ENCODE measurements at regions not wholly inside any gene's neighbourhood (a gene's known extent, or its start where the extent isn't known, plus 50 kb on each side); places are given as distances from the start of the nearest gene placed in this dataset.
A peak's percentile ranks its signal among the peaks of the same experiment; 100 is the strongest.
"Not testable (repeated sequence)": the region's sequence is repeated elsewhere in the genome, so short reads cannot be mapped to it uniquely, and the experiment has no call there.

DNA sequence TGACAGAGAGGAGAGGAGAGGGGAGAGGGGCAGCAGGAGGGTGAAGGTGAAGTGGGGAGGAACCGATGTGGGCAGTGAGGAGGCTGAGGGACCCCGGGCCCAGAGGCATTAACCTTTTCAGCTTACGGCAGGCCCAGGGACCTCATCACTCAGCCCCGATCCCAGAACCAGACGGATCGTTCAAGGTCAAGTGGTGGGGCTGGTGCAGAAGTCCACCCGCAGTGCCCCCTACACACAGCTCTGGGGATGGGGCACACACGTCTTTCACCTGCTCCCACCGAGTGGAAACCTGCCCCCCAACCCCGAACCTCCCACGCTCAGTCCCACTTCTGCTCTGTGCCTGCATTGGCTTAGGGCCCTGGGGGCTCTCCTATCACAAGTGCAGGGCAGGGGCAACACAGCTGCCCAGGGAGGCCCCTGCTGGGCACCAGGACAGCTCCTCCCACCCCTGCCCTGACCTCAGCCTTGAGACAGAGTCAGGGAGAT lies 81.9 kb upstream of the GOLGA6L4 start:
- not testable (repeated sequence) for DNase-seq

- not testable (repeated sequence) for DNase-seq
Measured at GRCh38 chr15:84154314-84154713, 81.3 kb upstream of the GOLGA6L4 start.

DNA sequence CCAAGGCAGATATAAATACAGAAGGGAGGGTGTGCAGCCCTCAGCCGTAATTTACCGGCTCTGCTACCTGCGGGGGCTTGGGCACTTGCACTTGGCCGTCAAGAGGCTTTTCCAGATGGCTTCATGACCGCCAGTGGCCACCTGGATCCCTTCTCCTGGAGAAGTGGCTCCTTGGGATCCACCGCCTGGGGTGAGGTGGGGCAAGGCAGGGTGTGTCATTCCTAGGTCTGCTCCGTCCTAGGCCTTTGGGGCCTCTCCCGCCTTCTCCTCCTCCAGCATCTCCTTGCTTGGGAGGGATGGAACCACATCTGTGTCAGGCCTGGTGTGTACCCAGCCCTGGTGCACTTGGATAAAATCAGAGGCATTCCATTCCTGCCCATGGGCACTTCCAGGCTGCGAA lies 80.8 kb upstream of the GOLGA6L4 start:
- not testable (repeated sequence) for DNase-seq

GRCh38 chr15:84155792-84156587 lies 79.6 kb upstream of the GOLGA6L4 start:
- not testable (repeated sequence) for DNase-seq

GRCh38 chr15:84156588-84156840 lies 79.1 kb upstream of the GOLGA6L4 start:
- not testable (repeated sequence) for DNase-seq

DNA sequence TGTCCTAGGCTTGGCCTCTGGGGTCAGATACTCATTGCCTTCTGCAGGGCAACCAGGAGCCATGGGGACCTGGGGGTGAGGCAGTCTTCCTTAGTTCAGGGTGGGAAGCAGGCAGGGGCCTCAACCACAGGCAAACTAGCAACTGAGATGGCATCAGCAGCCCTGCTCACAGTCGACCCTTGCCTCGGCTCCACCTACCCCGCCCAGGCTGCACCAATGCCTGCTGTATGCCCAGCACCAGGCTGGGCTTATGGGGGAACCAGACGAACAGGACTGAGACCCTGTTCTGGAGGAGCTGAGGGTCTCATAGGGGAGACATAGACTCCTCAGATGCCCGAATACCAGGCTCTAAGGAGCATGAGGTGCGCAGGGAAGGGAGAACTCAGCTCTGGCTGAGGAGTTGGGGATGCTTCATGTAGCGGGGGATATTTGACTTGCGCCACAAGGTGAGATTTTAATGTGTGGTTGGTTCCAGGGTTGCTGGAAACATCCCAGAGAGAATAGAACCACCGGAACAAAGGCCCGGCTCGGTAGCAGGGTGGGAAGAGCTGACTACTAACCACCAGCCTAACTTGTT lies 78.4 kb upstream of the GOLGA6L4 start:
- not testable (repeated sequence) for DNase-seq

- DNase-seq = not testable (repeated sequence)
Measured at GRCh38 chr15:84157857-84158256, 77.7 kb upstream of the GOLGA6L4 start.

DNA sequence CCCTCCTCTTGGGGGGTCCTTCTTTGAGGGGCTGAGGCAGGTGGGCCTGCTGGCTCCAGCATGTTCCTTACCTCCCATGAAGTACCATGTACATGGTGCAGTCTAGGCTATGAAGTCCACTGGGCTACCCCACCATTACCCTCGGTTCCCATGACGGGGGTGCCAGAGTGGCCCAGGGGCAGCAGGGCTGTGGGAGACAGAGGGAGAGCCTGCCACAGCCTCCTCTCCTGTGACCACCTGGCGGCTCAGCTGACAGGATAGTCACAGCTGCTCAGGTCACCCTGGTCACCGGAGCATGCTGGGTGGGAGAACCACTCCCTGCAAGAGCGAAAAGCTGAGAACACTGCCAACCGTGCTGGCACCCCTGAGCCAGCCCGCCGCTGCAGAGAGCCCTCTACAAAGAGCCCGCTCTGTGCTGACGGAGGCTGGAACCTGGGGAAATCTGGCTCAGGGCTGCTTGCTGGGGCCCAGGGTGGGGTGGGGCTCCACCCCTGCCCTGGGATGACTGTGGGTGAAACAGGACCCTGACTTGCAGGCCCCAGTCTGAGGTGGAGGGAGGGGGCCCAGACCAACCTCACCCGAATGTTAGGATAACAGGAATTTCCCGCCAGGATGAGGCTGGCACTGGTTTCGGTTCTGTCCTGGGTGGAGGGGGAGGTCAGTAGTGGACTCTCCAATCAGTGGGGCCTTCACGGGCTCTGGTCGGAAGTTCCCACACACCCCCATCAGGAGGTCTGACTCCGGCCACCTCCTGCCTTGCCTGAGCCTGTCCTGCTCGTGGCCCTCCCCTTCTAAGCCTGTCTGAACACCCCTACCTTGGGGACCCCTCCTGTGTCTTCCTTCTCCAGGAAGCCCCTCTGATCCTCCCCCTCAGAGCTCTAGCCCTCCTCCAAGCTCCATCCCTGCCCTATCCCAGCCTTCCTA lies 76.0 kb upstream of the GOLGA6L4 start:
- not testable (repeated sequence) for DNase-seq

DNA sequence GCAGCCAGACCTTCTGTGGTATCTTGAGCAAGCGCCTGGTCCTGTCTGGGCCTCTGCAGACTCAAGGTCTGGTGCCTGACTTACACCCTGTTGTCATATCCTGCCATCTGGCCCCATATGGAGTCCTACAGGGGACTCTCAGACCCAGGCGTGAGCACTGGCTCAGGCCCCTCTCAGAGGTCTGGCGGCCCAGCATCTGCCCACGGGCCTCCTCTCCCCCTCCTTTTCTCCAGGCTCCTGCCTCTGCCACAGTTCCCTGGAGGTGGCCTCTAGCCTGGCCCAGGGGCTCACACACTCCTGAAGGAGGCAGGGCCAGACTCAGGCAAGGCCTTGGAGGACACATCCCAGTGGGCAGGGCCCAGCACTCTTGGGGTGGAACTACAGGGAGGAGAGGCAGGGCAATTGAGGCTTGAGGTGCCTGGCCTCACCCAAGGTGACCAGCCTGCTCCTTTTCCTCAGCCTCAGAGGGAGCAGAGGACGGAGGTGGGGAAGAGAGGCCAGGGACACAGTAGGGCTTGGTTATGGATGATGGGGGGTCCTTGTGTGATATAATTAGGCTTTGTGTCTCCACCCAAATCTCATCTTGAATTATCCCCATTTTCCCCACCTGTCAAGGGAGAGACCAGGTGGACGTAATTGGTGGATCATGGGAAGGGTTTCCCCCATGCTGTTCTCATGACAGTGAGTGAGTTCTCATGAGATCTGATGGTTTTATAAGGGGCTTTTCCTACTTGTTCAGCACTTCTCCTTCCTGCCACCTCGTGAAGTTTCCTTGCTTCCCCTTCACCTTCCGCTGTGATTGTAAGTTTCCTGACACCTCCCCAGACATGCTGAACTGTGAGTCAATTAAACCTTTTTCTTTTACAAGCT lies 70.9 kb upstream of the GOLGA6L4 start:
- peak; percentile 10 for DNase-seq

DNA sequence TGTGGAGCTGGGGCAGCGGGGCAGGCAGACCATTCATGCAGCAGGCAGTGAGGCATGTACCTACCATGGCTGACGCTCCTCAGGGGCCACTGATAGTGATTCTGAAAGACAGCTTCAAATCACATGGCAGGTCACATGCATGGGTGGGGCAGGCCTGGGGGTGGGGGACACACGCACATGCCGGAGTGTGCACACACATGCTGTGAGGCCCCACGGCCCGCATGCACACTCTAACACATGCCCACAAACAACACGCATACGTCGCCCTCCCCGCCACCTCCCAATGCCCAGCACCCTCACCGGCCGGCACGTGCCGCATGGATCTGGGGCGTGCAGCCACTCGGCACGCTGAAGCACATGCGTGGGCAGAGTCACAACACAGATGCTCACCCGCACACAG lies 65.5 kb upstream of the GOLGA6L4 start:
- DNase-seq = not testable (repeated sequence)

DNA sequence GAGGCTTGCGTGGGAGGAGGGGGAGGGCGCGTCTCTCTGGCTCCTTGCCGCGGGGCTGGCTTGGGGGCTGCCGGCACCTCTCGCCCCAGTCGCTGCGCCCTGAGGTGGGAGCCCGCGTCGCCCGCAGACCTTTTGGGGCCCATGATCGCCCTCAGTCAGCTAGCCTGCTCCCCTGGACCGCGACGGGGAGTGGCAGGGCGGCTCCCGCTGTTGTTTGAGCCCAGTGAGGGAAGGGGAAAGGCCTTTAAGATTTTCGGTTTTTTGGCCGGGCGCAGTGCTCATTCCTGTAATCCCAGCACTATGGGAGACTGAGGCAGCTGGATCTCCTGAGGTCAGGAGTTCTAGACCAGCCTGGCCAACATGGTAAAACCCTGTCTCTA lies 62.4 kb upstream of the GOLGA6L4 start:
- DNase-seq = not testable (repeated sequence)
